ENCODE measurements at regions not wholly inside any gene's neighbourhood (a gene's known extent, or its start where the extent isn't known, plus 50 kb on each side); places are given as distances from the start of the nearest gene placed in this dataset.

DNA sequence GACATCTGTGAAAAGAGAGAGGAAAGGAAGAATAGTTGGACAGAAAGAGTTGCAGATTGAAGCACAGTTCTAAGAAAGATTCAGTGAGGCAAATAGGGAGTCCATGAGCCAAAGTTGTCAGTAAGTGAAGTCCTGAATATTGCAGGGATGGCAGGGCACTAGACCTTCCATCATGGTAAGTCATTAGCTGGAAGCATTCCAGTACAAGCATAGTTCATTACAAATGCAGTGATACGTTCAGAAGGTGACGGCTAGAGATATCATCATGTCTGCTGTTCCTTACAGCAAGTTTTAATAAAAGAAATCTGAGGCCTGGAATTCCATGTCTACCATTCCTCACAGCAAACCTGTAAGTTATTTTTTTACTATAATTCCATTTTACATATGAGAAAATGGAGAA lies 720.1 kb downstream of the GBE1 start:
- no peak for DNase-seq

DNA sequence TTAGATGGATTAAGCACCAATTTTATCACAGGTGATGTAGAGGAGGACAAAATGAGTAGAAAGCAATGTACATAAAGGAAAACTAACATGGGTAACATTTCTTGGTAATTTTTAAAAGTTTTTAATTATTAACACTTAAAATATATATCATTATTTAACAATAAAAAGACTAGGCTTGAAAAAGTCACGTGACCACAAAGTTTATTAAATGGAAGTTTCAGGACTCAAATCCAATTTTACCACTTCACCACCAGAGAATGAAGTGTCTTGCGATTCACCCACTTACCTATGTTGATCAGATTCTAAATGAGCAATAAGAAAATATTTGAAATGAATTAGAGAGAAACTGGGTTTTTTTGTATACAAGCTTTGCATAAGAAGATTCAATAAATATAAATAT lies 721.3 kb downstream of the GBE1 start:
- no peak for DNase-seq

DNA sequence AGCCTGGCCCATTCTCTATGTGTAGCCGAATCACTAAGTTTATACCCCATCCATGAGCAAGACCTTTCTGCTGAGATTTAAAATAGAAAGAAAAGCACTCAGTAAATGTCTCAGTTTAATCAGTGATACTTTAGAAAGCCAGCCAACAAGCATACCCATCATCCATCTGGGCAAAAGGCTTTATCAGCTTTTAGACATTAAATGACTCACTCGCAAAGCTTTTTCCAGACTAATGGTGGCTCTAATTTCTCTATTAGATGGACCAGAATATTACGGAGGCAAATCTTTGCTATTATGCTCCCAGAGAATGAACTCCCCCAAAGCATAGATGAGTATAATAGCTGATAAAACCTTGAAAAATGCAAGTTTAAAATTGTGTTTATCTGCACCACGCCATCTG lies 727.8 kb downstream of the GBE1 start:
- DNase-seq = no peak

DNA sequence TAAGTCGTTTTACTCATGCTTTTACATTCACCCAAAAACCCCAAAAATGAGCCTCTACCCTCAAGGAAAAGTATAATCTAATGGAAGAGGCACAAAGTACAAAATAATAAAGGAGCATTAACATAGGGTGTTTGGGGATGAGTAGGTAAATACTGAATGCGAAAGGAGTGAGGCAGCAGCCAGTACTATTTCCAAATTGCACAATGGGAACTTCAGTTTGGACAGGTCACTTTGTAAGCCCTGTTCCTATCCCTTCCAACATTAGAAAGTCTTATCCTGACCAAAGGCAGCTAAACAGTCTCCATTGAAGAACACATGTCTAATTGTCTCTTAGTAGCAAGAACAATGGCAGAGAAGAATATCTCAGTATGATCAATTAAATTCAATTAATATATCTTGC lies 728.3 kb downstream of the GBE1 start:
- no peak for DNase-seq

GRCh38 chr3:81029861-81030260 lies 731.6 kb downstream of the GBE1 start:
- no peak for DNase-seq

DNA sequence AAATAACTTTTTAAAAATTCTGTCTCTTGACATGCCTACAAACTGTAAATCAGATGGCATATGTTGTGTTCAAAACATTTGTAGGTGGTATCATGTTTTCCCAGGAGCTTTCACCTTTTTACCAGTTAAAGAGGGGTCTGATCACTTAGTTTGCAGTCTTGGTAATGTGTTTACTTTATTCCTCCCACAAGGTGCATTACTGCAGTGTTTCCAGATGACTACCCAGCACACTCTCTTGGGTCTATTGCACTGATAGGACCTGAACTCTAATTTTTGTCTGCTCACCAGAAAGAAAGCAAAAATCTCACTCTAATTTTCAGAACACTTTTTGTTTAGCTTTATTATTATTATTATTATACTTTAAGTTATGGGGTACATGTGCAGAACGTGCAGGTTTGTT lies 734.1 kb downstream of the GBE1 start:
- no peak for DNase-seq

GRCh38 chr3:81024560-81024959 lies 736.9 kb downstream of the GBE1 start:
- no peak for DNase-seq

GRCh38 chr3:81022339-81022738 lies 739.1 kb downstream of the GBE1 start:
- DNase-seq = no peak

DNA sequence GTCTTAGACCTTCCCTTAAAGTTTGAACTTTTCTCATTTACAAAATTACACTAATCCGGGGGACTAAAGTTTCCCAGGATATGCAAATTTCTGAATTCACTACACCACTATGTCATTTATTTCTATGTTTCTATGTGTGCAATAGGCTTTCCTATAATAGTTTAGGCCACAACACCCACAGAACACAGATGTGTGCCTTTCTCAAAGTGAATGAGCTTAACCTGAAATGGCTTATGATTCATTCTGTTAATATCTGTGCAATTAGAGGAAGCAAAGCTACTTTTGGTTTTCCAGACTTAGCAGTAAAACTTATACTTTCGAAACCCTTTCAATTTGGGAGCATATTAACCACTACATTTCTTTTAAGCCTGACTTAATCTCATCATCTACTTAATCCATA lies 748.1 kb downstream of the GBE1 start:
- DNase-seq = no peak

- DNase-seq = no peak
These were observed 755.5 kb downstream of the GBE1 start for GRCh38 chr3:81005992-81006391.

GRCh38 chr3:81003817-81004216 lies 757.6 kb downstream of the GBE1 start:
- no peak for DNase-seq

GRCh38 chr3:81003008-81003645 lies 758.3 kb downstream of the GBE1 start:
- no peak for DNase-seq

GRCh38 chr3:80999481-80999880 lies 762.0 kb downstream of the GBE1 start:
- no peak for DNase-seq

GRCh38 chr3:80998022-80998421 lies 763.4 kb downstream of the GBE1 start:
- DNase-seq = no peak

DNA sequence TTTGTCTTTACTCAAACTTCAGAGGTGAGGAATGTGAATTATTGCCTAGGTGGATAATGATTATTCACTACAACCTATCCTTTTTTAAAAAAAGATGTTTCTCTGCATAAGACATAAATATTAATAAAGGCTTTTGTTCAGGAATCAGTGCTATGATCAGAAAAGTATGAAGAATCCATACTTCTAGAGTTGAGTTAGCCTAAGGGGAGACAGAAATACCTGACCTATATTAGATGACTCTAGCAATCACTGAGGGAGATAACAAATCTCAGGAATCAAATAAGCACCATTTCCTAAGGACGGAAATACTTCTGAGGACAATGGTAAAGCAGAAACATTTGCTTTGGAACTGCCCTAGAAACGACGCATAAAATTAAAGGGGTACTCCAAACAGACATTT lies 763.8 kb downstream of the GBE1 start:
- DNase-seq = no peak

GRCh38 chr3:80994767-80995166 lies 766.7 kb downstream of the GBE1 start:
- DNase-seq = no peak

GRCh38 chr3:80994085-80994665 lies 767.3 kb downstream of the GBE1 start:
- no peak for DNase-seq

- DNase-seq = no peak
These were observed 768.1 kb downstream of the GBE1 start for GRCh38 chr3:80993241-80993945.

- DNase-seq = no peak
These were observed 777.7 kb downstream of the GBE1 start for GRCh38 chr3:80983753-80984152.

- peak; percentile 9 for DNase-seq
These were observed 783.1 kb downstream of the GBE1 start for GRCh38 chr3:80978216-80978969.

- no peak for DNase-seq
These were observed 791.2 kb downstream of the GBE1 start for GRCh38 chr3:80970292-80970691.

GRCh38 chr3:80929576-80929975 lies 831.9 kb downstream of the GBE1 start:
- no peak for DNase-seq

GRCh38 chr3:80914854-80915253 lies 846.6 kb downstream of the GBE1 start:
- DNase-seq = no peak

DNA sequence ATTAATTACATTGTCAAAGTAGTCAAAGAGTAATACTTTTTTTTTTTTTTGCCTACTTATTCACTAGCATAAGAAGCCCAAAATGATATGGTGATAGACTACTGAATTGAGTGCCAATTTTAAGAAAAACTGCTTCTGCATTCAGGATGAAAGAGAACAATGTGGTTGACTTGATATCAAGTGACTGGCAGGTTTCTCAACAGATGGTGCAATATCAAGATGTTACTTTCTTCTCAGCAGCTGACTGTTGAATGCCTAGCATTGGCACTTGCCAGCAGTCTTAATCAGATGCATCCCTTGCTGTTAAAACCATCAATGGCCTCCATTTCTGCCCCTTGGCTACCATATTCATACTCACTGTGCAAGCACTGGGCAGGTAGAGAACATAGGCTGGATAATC lies 863.2 kb downstream of the GBE1 start:
- no peak for DNase-seq
